A673 (cell line): ENCODE measurements at regions not wholly inside any gene's neighbourhood (a gene's known extent, or its start where the extent isn't known, plus 50 kb on each side); places are given as distances from the start of the nearest gene placed in this dataset.

ENCODE experiments used
- BruUV-seq: library from RNA; stranded (reverse); fragments of 400-500 nt; replicated peaks from 2 replicates; lab custom pipeline; 2021; lab: Mats Ljungman, UMichigan
- CTCF ChIA-PET: fragments of 300-600 bp; sonication (Branson Sonifier 250); formaldehyde crosslinking; loops from one replicate; lab custom pipeline; 2022; ENCODE audit warnings: antibody characterized with exemption; lab: Charles Lee
- POLR2A ChIA-PET: fragments of 300-600 bp; sonication (Branson Sonifier 250); formaldehyde crosslinking; loops from one replicate; lab custom pipeline; 2022; ENCODE audit warnings: antibody characterized with exemption; ENCODE audit not compliant: low non-redundant PET; lab: Charles Lee
- DNase-seq: peaks from one replicate; pipeline ENCODE4 v3.0.0-alpha.2; 2015; ENCODE audit warnings: low spot score
- H3K27ac ChIP-seq: fragments of 200-600 bp; sonication (generic); 2 replicates; pipeline ENCODE4 v1.5.1; 2016; ENCODE audit warnings: mixed run types, low read depth, mild to moderate bottlenecking, mixed read lengths, antibody characterized with exemption, low read length; ENCODE audit not compliant: poor library complexity, severe bottlenecking
- H3K27me3 ChIP-seq: fragments of 200-600 bp; sonication (generic); replicated peaks from 2 replicates; pipeline ENCODE4 v1.6.1; 2017; ENCODE audit warnings: mixed run types, low read depth, mild to moderate bottlenecking, mixed read lengths, antibody characterized with exemption, low read length; ENCODE audit not compliant: insufficient read depth, poor library complexity
- H3K36me3 ChIP-seq: fragments of 200-600 bp; sonication (generic); 2 replicates; pipeline ENCODE4 v1.6.1; 2016; ENCODE audit warnings: mixed run types, mild to moderate bottlenecking, mixed read lengths, antibody characterized with exemption, low read length; ENCODE audit not compliant: insufficient read depth, poor library complexity, severe bottlenecking
- H3K4me1 ChIP-seq: fragments of 200-600 bp; sonication (generic); 2 replicates; pipeline ENCODE4 v1.6.1; 2017; ENCODE audit warnings: mixed run types, mild to moderate bottlenecking, mixed read lengths, antibody characterized with exemption, low read length; ENCODE audit not compliant: insufficient read depth, poor library complexity, severe bottlenecking
- H3K4me3 ChIP-seq: fragments of 200-600 bp; sonication (generic); 2 replicates; pipeline ENCODE4 v1.5.1; 2016; ENCODE audit warnings: low read depth, mixed run types, mild to moderate bottlenecking, mixed read lengths, low read length; ENCODE audit not compliant: poor library complexity, severe bottlenecking
- H3K9me3 ChIP-seq: fragments of 200-600 bp; sonication (generic); 2 replicates; pipeline ENCODE4 v1.6.1; 2016; ENCODE audit warnings: mixed run types, low read depth, mild to moderate bottlenecking, mixed read lengths, antibody characterized with exemption, low read length; ENCODE audit not compliant: poor library complexity, severe bottlenecking
- EZH2 ChIP-seq: fragments of 200-600 bp; sonication (generic); IDR thresholded peaks from 2 replicates; pipeline ENCODE4 v1.6.1; 2017; ENCODE audit warnings: borderline replicate concordance, low read depth, mild to moderate bottlenecking, mixed read lengths, antibody characterized with exemption, low read length; ENCODE audit not compliant: poor library complexity, severe bottlenecking
- intact Hi-C: fragments of 100-400 bp; cut with micrococcal nuclease; formaldehyde crosslinking; loops from one replicate; pipeline ENCODE4 v1.10.0; 2022; ENCODE audit not compliant: unreplicated experiment
- TF ChIP-seq, protein P1 (sequence below): fragments of 300-800, 200-600 bp; sonication (generic); conservative IDR thresholded peaks from 2 replicates; pipeline ENCODE4 v1.5.1; 2017; ENCODE audit warnings: low read depth, mild to moderate bottlenecking, antibody characterized with exemption, low read length, moderate library complexity, mixed read lengths

- intact Hi-C loops: no loop called here
- ChIA-PET CTCF (no interaction called here), POLR2A (no interaction called here)
- BruUV-seq: no TSS peak
- no peaks in the 10 kb centered on the region for H3K9me3 ChIP-seq
- TF ChIP-seq, protein P1, sequence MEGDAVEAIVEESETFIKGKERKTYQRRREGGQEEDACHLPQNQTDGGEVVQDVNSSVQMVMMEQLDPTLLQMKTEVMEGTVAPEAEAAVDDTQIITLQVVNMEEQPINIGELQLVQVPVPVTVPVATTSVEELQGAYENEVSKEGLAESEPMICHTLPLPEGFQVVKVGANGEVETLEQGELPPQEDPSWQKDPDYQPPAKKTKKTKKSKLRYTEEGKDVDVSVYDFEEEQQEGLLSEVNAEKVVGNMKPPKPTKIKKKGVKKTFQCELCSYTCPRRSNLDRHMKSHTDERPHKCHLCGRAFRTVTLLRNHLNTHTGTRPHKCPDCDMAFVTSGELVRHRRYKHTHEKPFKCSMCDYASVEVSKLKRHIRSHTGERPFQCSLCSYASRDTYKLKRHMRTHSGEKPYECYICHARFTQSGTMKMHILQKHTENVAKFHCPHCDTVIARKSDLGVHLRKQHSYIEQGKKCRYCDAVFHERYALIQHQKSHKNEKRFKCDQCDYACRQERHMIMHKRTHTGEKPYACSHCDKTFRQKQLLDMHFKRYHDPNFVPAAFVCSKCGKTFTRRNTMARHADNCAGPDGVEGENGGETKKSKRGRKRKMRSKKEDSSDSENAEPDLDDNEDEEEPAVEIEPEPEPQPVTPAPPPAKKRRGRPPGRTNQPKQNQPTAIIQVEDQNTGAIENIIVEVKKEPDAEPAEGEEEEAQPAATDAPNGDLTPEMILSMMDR: no peak
- TF ChIP-seq EZH2: no peak
- H3K36me3 ChIP-seq: no peaks in the 10 kb centered on the region
- H3K27me3 ChIP-seq: peaks cover 4% of the 10 kb centered on the region
- no peak overlapping the region for H3K4me3 ChIP-seq
- H3K4me1 ChIP-seq: peaks cover 6% of the 10 kb centered on the region
- DNase-seq: no peak
- H3K27ac ChIP-seq: no peak overlapping the region
Observed at GRCh38 chr1:8216005-8216404, 101.9 kb upstream of the SLC45A1 start.

DNA sequence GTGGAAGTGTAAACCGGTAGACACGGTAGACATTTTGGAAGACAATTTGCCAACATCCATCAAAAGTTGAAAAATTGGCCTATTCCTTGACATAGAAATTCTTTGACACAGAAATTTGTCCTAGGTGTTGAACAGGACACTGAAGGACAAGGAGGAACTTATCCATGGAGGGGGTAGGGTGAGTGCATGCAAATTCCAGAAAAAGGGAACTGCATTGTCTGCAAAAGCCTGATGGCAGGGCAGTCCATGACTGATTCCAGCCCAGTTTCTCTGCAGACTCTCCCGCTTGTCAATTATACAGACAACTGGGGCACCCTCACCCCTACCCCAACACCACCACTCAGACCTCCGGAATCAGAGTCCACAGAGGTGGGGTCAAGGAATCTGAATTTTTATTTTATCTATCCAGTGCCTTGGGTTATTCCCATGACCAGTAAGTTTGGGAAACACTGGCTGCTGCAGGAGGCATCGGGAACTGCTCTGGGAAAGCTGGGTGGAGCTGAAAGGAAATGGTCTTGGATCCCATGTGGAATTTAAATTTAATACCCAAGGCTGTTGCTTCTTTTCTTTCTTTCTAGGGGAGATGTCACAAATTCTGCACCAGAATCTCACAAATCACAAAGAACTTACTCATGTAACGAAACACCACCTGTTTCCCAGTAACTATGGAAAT is 103.3 kb upstream of the SLC45A1 start:
- no peak for DNase-seq
- TF ChIP-seq, protein P1: no peak
- no peak for TF ChIP-seq EZH2
- Histone ChIP-seq H3K27ac (no peak overlapping the region), H3K27me3 (peaks cover 4% of the 10 kb centered on the region), H3K9me3 (no peaks in the 10 kb centered on the region), H3K36me3 (no peaks in the 10 kb centered on the region), H3K4me1 (peaks cover 6% of the 10 kb centered on the region), H3K4me3 (no peak overlapping the region)
- no TSS peak for BruUV-seq
- ChIA-PET POLR2A (no interaction called here), CTCF (no interaction called here)
- intact Hi-C loops: no loop called here

- peaks cover 4% of the 10 kb centered on the region for H3K27me3 ChIP-seq
- no peak overlapping the region for H3K27ac ChIP-seq
- CTCF ChIA-PET: no interaction called here
- H3K4me3 ChIP-seq: no peak overlapping the region
- no peaks in the 10 kb centered on the region for H3K36me3 ChIP-seq
- no TSS peak for BruUV-seq
- POLR2A ChIA-PET: no interaction called here
- intact Hi-C loops: no loop called here
- H3K4me1 ChIP-seq: peaks cover 6% of the 10 kb centered on the region
- H3K9me3 ChIP-seq: no peaks in the 10 kb centered on the region
- DNase-seq: no peak
- TF ChIP-seq, protein P1: no peak
- TF ChIP-seq EZH2: no peak
Observed at GRCh38 chr1:8213676-8214075, 104.2 kb upstream of the SLC45A1 start.
